GM18505 (cell line): ENCODE measurements at regions not wholly inside any gene's neighbourhood (a gene's known extent, or its start where the extent isn't known, plus 50 kb on each side); places are given as distances from the start of the nearest gene placed in this dataset.
"Not testable (repeated sequence)": the region's sequence is repeated elsewhere in the genome, so short reads cannot be mapped to it uniquely, and the experiment has no call there.

Experiments
- ATAC-seq: cut with Tn5 transposase; IDR thresholded peaks from one replicate; pipeline ENCODE4 v1.9.1; 2021; ENCODE audit not compliant: unreplicated experiment
- POLR2A ChIP-seq: IDR thresholded peaks from 4 replicates; pipeline ENCODE4 v1.6.1; 2011; ENCODE audit warnings: borderline replicate concordance; ENCODE audit not compliant: insufficient read depth, insufficient read length; ENCODE audit errors: extremely low read depth

GRCh38 chr1:94769551-94769950 is 50.6 kb upstream of the SLC44A3 start:
- no peak for ATAC-seq
- TF ChIP-seq POLR2A = no peak

GRCh38 chr1:94768036-94768435 is 52.1 kb upstream of the SLC44A3 start:
- no peak for ATAC-seq
- TF ChIP-seq POLR2A = no peak

GRCh38 chr1:94765958-94766357 is 54.2 kb upstream of the SLC44A3 start:
- no peak for TF ChIP-seq POLR2A
- no peak for ATAC-seq

GRCh38 chr1:94759188-94759587 is 61.0 kb upstream of the SLC44A3 start:
- no peak for TF ChIP-seq POLR2A
- ATAC-seq = no peak

DNA sequence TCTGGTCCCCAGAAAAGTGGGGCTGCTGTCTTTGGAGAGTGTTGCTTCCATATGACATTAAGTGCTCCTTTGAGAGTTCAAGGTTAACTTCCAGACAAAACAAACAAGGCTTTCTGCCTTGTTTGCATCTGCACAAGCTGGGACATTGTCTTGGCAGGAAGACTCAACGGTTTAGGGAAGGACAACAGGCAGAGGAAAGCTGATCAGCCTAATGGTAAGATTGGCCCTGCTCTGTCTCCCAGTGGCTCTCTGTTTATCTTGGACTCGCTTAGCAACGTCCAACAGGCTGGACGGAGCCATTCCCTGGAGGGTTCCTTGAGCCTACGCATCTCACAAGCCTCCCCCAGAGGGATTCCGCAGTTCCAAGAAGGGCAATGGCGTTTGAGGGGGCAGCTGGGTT is 62.2 kb upstream of the SLC44A3 start:
- no peak for ATAC-seq
- TF ChIP-seq POLR2A = no peak

DNA sequence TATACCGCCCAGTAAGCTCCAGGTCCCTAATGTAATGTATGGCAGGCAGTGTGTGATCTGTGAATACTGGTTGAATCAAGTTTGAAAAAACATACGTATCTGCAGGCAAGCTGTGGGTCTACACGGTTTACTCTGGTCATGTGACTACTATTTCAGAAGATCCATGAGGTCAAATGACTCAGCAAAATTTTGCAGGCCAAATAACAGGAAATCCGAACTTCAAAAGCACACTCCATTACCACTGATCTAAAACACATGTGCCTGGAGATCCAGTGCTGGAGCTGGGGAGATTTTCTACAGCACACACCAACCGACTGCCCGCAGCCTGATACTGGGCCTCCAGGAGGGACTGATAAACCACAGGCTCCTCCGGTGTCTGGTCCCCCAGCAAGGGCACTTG is 64.5 kb upstream of the SLC44A3 start:
- no peak for ATAC-seq
- no peak for TF ChIP-seq POLR2A

GRCh38 chr1:94755016-94755415 is 65.1 kb upstream of the SLC44A3 start:
- ATAC-seq = not testable (repeated sequence)

DNA sequence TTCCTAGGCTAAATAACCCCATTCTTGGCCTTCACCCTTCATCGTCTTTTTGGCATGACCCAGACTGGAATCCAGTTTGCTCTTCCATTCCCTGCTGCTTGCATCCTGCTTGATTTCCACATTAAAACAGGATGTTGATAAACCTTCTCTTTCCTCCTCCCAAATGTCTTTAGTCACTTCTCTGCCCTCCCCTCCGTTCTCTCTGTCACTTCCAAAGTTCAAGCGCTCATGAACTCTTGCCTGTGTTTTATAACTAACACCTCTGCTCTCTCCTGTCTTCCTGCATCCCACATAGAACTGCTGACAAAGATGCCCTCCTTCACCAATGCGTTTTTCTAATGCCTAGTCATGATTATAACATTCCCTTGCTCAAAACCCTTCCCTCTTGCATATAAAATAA is 65.6 kb upstream of the SLC44A3 start:
- no peak for TF ChIP-seq POLR2A

DNA sequence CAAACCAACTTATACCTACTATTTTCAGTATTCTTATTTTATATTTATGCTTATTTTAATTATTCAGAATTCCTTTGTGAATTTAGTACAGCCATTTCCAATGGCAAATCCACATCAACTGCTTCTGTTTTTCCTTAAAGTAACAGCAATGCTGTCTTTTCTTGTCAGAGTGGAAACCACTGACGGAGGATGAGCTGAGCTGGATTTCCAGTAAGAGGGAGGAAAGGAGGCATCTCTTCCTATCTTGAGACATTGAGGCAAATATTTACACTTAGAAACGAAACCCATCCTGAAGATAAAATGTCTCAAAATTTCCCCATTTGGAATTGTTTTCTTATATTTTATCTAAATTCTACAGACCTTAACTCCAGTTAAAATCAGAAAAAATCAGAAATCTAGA is 66.1 kb upstream of the SLC44A3 start:
- no peak for TF ChIP-seq POLR2A
- ATAC-seq = no peak

More for the DNA sequence above, 65.6 kb upstream of the SLC44A3 start:
- ATAC-seq = no peak

DNA sequence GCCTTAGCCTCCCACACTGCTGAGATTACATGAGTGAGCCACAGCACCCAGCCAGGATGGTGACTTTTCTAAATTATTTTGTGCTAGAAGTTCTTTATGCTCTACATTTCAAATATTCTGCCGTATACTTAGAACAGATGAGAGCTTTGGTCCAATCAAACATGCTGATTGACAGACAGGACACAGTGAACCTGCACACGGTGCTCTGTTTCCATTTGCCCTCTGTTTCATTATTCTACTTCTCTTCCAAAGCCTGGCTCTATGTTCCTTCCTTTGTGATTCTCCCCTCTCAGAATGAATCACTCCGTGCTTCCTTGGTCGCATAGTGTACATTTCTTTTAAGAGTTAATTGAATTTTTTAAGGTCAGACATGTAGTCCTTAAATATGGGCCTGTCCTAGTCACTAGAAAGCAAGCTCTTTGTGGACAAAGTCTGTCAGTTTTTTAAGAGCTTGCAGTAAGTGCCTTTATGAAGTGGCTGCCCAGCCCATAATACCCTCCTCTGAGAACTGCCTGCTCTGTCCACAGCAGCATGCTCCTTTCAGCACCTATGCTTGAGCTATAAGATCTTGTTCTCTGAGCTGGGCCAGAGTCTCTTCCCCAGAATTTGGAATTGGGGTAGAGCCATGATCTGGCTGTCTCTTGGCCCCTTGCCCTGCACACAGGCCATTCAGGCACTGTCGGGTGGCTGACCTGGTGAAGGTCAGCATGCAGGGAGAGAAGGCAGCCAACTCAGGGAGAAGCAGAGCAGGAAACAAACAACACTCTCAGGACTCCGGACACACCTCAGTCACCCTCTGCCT is 66.8 kb upstream of the SLC44A3 start:
- no peak for TF ChIP-seq POLR2A
- ATAC-seq = no peak

GRCh38 chr1:94751483-94751882 is 68.7 kb upstream of the SLC44A3 start:
- ATAC-seq = not testable (repeated sequence)

DNA sequence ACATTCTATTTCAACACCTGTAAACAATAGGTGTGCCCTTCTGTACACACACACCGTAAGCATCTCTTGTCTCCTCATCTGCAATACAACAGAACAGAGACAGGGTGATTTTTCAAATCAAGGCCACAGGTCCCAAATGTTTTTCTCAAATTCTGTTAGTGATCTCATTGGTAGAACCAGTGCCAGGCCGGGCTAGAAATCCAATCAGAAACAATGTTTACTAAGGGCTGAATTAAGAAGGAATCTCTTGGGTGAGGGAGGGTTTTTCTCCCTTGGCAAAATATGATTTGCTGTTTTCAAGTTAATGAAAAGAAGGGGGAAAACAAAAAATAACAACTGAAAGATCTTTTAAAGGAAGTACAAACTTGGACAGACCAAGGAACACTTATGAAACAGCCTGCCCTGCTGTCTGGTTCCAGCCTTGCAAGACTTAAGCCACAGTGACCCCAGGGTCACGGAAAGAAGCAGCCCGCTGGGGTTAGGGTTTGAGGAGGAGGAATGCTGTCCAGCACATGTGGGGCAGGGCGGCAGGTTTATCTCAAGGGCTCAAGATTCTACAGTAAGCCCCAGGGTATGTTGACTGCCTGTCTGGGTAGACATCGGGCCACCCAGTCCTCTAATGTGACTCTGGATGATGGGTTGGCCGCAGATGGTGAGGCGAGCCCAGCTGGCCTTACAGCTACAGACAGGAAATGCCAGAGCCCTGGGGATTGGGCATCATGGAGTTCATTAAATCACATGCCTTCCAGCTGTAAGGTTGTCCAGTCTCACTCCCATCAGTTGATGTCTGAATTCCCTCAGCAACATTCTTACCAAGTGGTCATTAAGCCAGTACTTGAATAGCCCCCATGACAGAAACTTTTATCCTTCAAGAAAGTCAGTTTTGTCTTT is 73.3 kb upstream of the SLC44A3 start:
- ATAC-seq = no peak

GRCh38 chr1:94745742-94746141 is 74.4 kb upstream of the SLC44A3 start:
- TF ChIP-seq POLR2A = no peak
- ATAC-seq = no peak

More for the DNA sequence above, 73.3 kb upstream of the SLC44A3 start:
- TF ChIP-seq POLR2A = no peak

GRCh38 chr1:94743862-94744261 is 76.3 kb upstream of the SLC44A3 start:
- no peak for ATAC-seq
- TF ChIP-seq POLR2A = no peak

- ATAC-seq = no peak
- TF ChIP-seq POLR2A = no peak
These were observed 78.2 kb upstream of the SLC44A3 start for GRCh38 chr1:94741996-94742395.

- no peak for ATAC-seq
- no peak for TF ChIP-seq POLR2A
These were observed 78.6 kb upstream of the SLC44A3 start for GRCh38 chr1:94741510-94741909.
